Large intestine (tissue), 3 donors: ENCODE measurements at regions not wholly inside any gene's neighbourhood (a gene's known extent, or its start where the extent isn't known, plus 50 kb on each side); places are given as distances from the start of the nearest gene placed in this dataset.
A peak's percentile ranks its signal among the peaks of the same experiment; 100 is the strongest.

Experiments used
- DNase-seq, 2 donors: peaks; one replicate each; pipeline versions ENCODE4 v3.0.0 to v3.0.0-alpha.2; 2013
- H3K27ac ChIP-seq: one replicate; pipeline ENCODE4 v1.5.1; 2013; ENCODE audit warnings: low read length
- H3K27me3 ChIP-seq: 2 replicates; pipeline ENCODE4 v1.6.1; 2013; ENCODE audit warnings: low read length; ENCODE audit not compliant: control insufficient read depth, insufficient read depth
- H3K36me3 ChIP-seq: 2 replicates; pipeline ENCODE4 v1.6.1; 2013; ENCODE audit warnings: low read length; ENCODE audit not compliant: control insufficient read depth, insufficient read depth
- H3K4me1 ChIP-seq: one replicate; pipeline ENCODE4 v1.6.1; 2013; ENCODE audit warnings: low read length; ENCODE audit not compliant: control insufficient read depth, insufficient read depth
- H3K4me3 ChIP-seq: one replicate; pipeline ENCODE4 v1.5.1; 2013; ENCODE audit warnings: low read length
- H3K9me3 ChIP-seq: one replicate; pipeline ENCODE4 v1.6.1; 2013; ENCODE audit warnings: mild to moderate bottlenecking, low read depth, low read length, moderate library complexity; ENCODE audit not compliant: control insufficient read depth
- WGBS: methylation state at CpG from one replicate; pipeline ENCODE4 v1.1.5; 2013; ENCODE audit warnings: low lambda C conversion rate; ENCODE audit not compliant: insufficient coverage; 5-methylcytosine and 5-hydroxymethylcytosine counted together

- H3K9me3 ChIP-seq, result no peaks in the 10 kb centered on the region
- H3K4me1 ChIP-seq, result no peaks in the 10 kb centered on the region
- no peaks in the 10 kb centered on the region for H3K36me3 ChIP-seq
- WGBS, result no CpG with 5 or more reads among the region's 1 CpG
- H3K4me3 ChIP-seq, result no peak overlapping the region
- no peak for DNase-seq
- no peak overlapping the region for H3K27ac ChIP-seq
- no peaks in the 10 kb centered on the region for H3K27me3 ChIP-seq
Observed at GRCh38 chr5:86896916-86897315, 279.2 kb downstream of the COX7C start.

- no peak overlapping the region for H3K27ac ChIP-seq
- WGBS, result 30% methylated on average over 2 of the region's 6 CpGs
- DNase-seq, result no peak
Observed at GRCh38 chr5:86909418-86910295, 291.9 kb downstream of the COX7C start.

GRCh38 chr5:86917117-86917579 is 299.4 kb downstream of the COX7C start:
- WGBS, result 33% methylated on average over 1 of the region's 2 CpGs
- no peak overlapping the region for H3K4me3 ChIP-seq
- no peak overlapping the region for H3K27ac ChIP-seq
- peak in 1 of 2 donors; percentile 3 for DNase-seq
- no peaks in the 10 kb centered on the region for H3K36me3 ChIP-seq
- no peaks in the 10 kb centered on the region for H3K4me1 ChIP-seq
- H3K27me3 ChIP-seq, result no peaks in the 10 kb centered on the region
- H3K9me3 ChIP-seq, result peaks cover 3% of the 10 kb centered on the region

More at GRCh38 chr5:86909418-86910295, 291.9 kb downstream of the COX7C start:
- Histone ChIP-seq H3K4me3 (no peak overlapping the region), H3K9me3 (no peaks in the 10 kb centered on the region), H3K36me3 (no peaks in the 10 kb centered on the region), H3K4me1 (no peaks in the 10 kb centered on the region), H3K27me3 (no peaks in the 10 kb centered on the region)

- H3K4me3 ChIP-seq, result no peak overlapping the region
- no peak for DNase-seq
- no peaks in the 10 kb centered on the region for H3K36me3 ChIP-seq
- no peak overlapping the region for H3K27ac ChIP-seq
- WGBS, result no CpG with 5 or more reads among the region's 4 CpGs
- no peaks in the 10 kb centered on the region for H3K4me1 ChIP-seq
- peaks cover 3% of the 10 kb centered on the region for H3K9me3 ChIP-seq
- H3K27me3 ChIP-seq, result no peaks in the 10 kb centered on the region
Observed at GRCh38 chr5:86918246-86918645, 300.5 kb downstream of the COX7C start.

GRCh38 chr5:86926033-86926432 is 308.3 kb downstream of the COX7C start:
- Histone ChIP-seq H3K4me3 (no peak overlapping the region), H3K27me3 (no peaks in the 10 kb centered on the region), H3K4me1 (no peaks in the 10 kb centered on the region), H3K9me3 (peaks cover 3% of the 10 kb centered on the region), H3K27ac (no peak overlapping the region), H3K36me3 (no peaks in the 10 kb centered on the region)
- DNase-seq, result no peak
- WGBS, result 71% methylated on average over 1 of the region's 1 CpG

- WGBS, result 80% methylated on average over 1 of the region's 8 CpGs
- H3K36me3 ChIP-seq, result no peaks in the 10 kb centered on the region
- DNase-seq, result no peak
Observed at GRCh38 chr5:86929123-86929766, 311.5 kb downstream of the COX7C start.

GRCh38 chr5:86951761-86952160 is 315.9 kb upstream of the RASA1 start:
- WGBS, result 14% methylated on average over 1 of the region's 3 CpGs
- Histone ChIP-seq H3K27me3 (no peaks in the 10 kb centered on the region), H3K4me1 (no peaks in the 10 kb centered on the region), H3K36me3 (no peaks in the 10 kb centered on the region), H3K9me3 (no peaks in the 10 kb centered on the region), H3K27ac (no peak overlapping the region), H3K4me3 (no peak overlapping the region)
- no peak for DNase-seq

More at GRCh38 chr5:86929123-86929766, 311.5 kb downstream of the COX7C start:
- Histone ChIP-seq H3K4me1 (no peaks in the 10 kb centered on the region), H3K9me3 (no peaks in the 10 kb centered on the region), H3K27ac (no peak overlapping the region), H3K27me3 (no peaks in the 10 kb centered on the region), H3K4me3 (no peak overlapping the region)

- Histone ChIP-seq H3K4me1 (no peaks in the 10 kb centered on the region), H3K4me3 (no peak overlapping the region), H3K36me3 (no peaks in the 10 kb centered on the region), H3K27me3 (no peaks in the 10 kb centered on the region), H3K27ac (no peak overlapping the region), H3K9me3 (no peaks in the 10 kb centered on the region)
- WGBS, result no CpG with 5 or more reads among the region's 1 CpG
- no peak for DNase-seq
Observed at GRCh38 chr5:86964889-86965288, 302.8 kb upstream of the RASA1 start.

- Histone ChIP-seq H3K4me1 (no peaks in the 10 kb centered on the region), H3K27ac (no peak overlapping the region), H3K36me3 (no peaks in the 10 kb centered on the region), H3K27me3 (no peaks in the 10 kb centered on the region), H3K9me3 (no peaks in the 10 kb centered on the region), H3K4me3 (no peak overlapping the region)
- peak in 1 of 2 donors; percentile 9 for DNase-seq
- WGBS, result no CpG with 5 or more reads among the region's 4 CpGs
Observed at GRCh38 chr5:86968301-86968753, 299.4 kb upstream of the RASA1 start.

GRCh38 chr5:86970361-86970760 is 297.3 kb upstream of the RASA1 start:
- WGBS, result 80% methylated on average over 1 of the region's 3 CpGs

More at GRCh38 chr5:86970361-86970760, 297.3 kb upstream of the RASA1 start:
- Histone ChIP-seq H3K27me3 (no peaks in the 10 kb centered on the region), H3K36me3 (no peaks in the 10 kb centered on the region), H3K4me3 (no peak overlapping the region), H3K9me3 (no peaks in the 10 kb centered on the region), H3K4me1 (no peaks in the 10 kb centered on the region), H3K27ac (no peak overlapping the region)
- DNase-seq, result no peak
